HEK293 (cell line): ENCODE measurements at regions not wholly inside any gene's neighbourhood (a gene's known extent, or its start where the extent isn't known, plus 50 kb on each side); places are given as distances from the start of the nearest gene placed in this dataset.
A peak's percentile ranks its signal among the peaks of the same experiment; 100 is the strongest.

Experiments used
- SP2 ChIP-seq: fragments of 450-650 bp; formaldehyde crosslinking; IDR thresholded peaks from 2 replicates; pipeline ENCODE4 v1.5.1; 2016; ENCODE audit warnings: missing biosample characterization, missing genetic modification characterization
- TCF7L2 ChIP-seq: IDR thresholded peaks from 2 replicates; pipeline ENCODE4 v1.6.1; 2011; ENCODE audit warnings: low read depth, mild to moderate bottlenecking, inconsistent platforms, low read length, moderate library complexity, borderline replicate concordance
- YY1 ChIP-seq: fragments of 450-650 bp; formaldehyde crosslinking; IDR thresholded peaks from 2 replicates; pipeline ENCODE4 v1.5.1; 2018; ENCODE audit warnings: missing biosample characterization, missing genetic modification characterization
- ZBTB10 ChIP-seq: fragments of 450-650 bp; formaldehyde crosslinking; IDR thresholded peaks from 2 replicates; pipeline ENCODE4 v1.5.1; 2016; ENCODE audit warnings: missing biosample characterization, missing genetic modification characterization
- ZEB2 ChIP-seq: fragments of 450-650 bp; formaldehyde crosslinking; IDR thresholded peaks from 2 replicates; pipeline ENCODE4 v1.5.1; 2016; ENCODE audit warnings: missing biosample characterization, missing genetic modification characterization
- ZNF114 ChIP-seq: fragments of 450-650 bp; formaldehyde crosslinking; IDR thresholded peaks from 2 replicates; pipeline ENCODE4 v1.5.0; 2017; ENCODE audit warnings: missing biosample characterization, missing genetic modification characterization
- ZNF223 ChIP-seq: fragments of 450-650 bp; formaldehyde crosslinking; IDR thresholded peaks from 2 replicates; pipeline ENCODE4 v1.5.1; 2016; ENCODE audit warnings: missing biosample characterization, missing genetic modification characterization
- ZNF658 ChIP-seq: fragments of 450-650 bp; formaldehyde crosslinking; IDR thresholded peaks from 2 replicates; pipeline ENCODE4; 2016; ENCODE audit warnings: missing biosample characterization, missing genetic modification characterization
- TF ChIP-seq, protein P1 (sequence below): fragments of 450-650 bp; formaldehyde crosslinking; IDR thresholded peaks from 2 replicates; pipeline ENCODE4 v1.5.1; 2016; ENCODE audit warnings: missing biosample characterization, missing genetic modification characterization

DNA sequence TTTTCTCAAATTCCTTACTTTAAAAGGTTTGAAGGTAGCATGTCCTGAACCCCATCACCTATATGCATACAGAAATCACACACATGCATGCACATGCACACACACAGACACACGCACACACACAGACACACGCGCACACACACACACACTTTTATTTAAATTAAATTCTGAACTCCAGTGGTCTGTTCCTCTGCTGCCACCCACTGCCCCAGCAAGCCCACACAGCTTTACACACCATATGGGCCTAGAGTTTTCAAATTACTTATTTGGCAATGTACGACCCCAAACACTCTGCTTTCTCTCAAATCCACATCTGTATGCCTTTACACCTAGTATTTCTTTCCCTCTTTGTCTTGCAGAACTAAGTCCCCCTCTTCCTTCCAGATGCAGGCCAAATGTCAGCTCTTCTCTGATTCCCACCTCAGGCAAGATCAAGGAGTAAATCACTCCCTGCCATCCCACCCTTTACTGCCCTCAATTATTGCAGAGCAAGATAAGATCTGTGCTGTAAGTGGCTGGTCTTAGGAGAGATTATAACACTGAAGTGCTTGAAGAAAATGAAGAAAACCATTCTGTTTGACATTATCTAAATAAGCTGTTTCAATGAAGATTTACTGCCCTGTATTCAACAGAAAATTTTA lies 429.9 kb upstream of the CXADR start:
- TF ChIP-seq ZNF223 (tag by site-specific recombination) (no peak), ZNF658 (tag by site-specific recombination) (no peak), SP2 (tag by site-specific recombination) (no peak), YY1 (tag by site-specific recombination) (no peak), TCF7L2 (peak; percentile 48; the same call in 1 of the 2 replicates), ZNF114 (tag by site-specific recombination) (no peak), ZEB2 (no peak), ZBTB10 (tag by site-specific recombination) (no peak)
- TF ChIP-seq, protein P1, sequence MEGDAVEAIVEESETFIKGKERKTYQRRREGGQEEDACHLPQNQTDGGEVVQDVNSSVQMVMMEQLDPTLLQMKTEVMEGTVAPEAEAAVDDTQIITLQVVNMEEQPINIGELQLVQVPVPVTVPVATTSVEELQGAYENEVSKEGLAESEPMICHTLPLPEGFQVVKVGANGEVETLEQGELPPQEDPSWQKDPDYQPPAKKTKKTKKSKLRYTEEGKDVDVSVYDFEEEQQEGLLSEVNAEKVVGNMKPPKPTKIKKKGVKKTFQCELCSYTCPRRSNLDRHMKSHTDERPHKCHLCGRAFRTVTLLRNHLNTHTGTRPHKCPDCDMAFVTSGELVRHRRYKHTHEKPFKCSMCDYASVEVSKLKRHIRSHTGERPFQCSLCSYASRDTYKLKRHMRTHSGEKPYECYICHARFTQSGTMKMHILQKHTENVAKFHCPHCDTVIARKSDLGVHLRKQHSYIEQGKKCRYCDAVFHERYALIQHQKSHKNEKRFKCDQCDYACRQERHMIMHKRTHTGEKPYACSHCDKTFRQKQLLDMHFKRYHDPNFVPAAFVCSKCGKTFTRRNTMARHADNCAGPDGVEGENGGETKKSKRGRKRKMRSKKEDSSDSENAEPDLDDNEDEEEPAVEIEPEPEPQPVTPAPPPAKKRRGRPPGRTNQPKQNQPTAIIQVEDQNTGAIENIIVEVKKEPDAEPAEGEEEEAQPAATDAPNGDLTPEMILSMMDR (tag by site-specific recombination): 0 out of 2 replicates have a peak, but pooled peaks have one; percentile 24
